Stimulated activated CD4-positive, alpha-beta T cell treated with anti-CD3 and anti-CD28 coated beads, Interleukin-12 subunit alpha, Interleukin-12 subunit beta, amount 100 ng/mL, for 24 hours (primary cell): ENCODE measurements at regions not wholly inside any gene's neighbourhood (a gene's known extent, or its start where the extent isn't known, plus 50 kb on each side); places are given as distances from the start of the nearest gene placed in this dataset.

Source experiments
- DNase-seq, 2 experiments: peaks; one replicate each; pipeline ENCODE4 v3.0.0-alpha.2; 2020; ENCODE audit warnings: low read depth in 2 of 2

DNA sequence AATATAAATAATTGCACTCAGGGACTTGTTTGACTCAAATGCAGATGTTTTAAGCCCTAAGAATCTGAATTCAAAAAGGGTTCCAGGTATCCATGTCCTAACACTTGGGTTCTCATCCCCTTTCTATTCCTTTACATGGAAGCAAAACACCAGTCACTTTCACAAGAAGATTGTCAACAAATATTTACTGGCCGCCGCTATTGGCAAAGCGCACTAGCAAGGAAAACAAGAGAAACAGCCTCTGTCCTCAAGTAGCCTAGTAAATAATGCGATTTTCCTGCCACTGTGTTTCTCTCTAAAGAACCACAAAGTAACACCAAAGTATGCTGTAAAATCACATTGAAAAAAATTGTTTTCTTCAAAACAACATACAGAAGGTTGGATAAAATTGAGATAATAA lies 66.7 kb upstream of the EZH2 start:
- DNase-seq: no peak

DNA sequence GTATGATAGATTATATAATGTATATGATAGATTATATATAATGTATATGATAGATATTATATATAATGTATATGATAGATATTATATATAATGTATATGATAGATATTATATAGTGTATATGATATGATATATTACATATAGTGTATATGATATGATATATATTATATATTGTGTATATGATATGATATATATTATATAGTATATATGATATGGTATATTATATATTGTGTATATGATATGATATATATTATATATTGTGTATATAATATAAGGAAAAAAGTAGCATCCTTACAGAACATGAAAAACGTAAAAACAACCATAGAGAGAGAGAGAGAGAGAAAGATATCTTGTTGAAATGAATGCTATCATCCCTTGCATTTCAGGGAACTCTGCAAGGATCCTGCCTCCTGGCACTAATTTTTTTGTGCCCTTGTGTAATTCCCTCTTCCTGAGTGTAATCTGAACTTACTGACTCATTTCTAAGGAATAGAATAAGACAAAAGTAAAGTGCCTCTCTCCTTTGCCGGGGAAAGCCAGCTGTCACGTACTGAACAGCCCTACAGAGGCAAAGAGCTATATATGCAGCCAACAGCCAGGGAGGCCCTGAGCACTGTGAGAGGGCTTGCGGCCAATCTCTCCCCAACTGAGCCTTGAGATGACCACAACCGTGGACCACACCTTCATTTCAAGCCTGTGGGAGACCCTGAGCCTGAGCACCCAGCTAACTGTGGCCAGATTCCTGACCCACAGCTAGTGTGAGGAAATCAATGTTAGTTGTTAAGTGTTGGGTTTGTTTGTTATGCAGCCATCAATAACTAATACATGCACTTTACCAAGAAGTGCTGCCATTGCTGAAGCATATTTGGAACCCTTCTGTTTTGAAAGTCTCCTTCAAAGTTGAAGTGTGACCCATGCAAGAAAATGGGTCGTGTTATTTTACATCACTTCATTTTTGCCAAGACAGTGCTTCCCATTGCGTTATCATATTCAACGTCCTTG lies 61.1 kb upstream of the EZH2 start:
- no peak for DNase-seq

DNA sequence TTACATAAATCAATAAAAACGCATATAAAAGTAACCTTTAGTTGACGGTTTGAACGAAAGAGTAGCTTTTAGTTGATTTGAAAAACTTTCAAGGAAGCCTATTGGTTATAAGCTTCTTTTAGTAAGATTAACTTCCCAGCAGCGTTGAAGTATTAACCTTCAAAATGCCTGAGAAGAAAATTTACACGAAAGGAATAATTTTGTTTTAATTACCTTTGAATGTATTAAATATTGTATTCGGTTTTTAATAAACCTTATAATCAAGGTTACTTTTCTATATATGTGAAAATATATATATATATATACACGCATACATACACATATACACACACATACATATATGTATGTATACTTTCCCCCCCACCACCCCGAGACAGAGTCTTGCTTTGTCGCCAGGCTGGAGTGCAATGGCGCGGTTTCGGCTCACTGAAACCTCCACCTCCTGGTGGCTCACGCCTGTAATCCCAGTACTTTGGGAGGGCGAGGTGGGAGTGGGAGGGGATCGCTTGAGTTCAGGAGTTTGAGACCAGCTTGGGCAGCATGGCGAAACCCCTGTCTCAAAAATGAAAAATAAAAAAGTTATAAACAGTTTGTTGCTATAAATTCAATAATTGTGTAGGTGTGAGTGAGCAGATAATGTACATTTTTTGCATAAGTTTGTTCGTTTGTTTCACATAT lies 57.6 kb upstream of the EZH2 start:
- DNase-seq: peak; percentile 39 to 60

DNA sequence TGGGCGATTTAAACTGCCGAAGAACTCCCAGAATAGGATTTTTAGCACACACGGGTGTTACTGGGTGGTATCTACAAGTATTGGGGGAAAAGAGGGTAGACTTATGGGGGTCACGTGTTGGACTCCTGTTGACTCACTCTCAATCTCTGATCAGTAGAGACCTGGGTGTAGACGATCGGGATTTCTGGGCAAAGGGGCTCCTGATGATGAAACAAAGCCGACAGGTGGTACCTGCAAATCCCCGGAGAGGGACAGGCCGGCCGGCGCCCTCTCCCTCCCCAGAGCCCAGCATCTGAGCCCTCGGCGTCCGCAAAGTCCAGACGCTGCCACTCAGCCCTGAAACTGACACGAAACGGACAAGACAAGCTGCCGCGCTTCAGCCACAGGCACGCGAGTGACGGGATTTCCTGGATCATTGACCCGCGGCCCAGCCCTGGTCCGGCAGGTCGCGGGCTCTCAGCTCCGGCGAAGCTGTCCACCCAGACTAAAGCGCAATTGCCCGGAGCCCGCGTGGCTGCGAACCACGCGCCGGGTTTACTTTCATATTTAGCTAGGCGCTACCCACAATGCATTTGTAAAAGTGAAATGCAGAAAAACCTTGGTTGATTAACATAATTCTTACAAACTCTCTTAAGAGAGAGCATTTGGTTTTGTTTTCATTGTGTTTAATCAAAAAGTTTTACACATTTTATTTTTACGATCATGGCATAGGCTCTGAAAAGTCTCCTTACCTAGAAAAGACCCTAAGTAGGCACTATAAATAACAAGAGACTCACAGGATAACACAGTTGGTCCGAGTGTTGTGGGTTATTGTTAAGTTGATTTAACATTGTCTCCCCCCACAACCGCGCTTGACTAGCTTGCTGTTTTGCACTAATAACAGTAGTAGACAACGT lies 56.9 kb upstream of the EZH2 start:
- DNase-seq: peak; percentile 44 to 45

DNA sequence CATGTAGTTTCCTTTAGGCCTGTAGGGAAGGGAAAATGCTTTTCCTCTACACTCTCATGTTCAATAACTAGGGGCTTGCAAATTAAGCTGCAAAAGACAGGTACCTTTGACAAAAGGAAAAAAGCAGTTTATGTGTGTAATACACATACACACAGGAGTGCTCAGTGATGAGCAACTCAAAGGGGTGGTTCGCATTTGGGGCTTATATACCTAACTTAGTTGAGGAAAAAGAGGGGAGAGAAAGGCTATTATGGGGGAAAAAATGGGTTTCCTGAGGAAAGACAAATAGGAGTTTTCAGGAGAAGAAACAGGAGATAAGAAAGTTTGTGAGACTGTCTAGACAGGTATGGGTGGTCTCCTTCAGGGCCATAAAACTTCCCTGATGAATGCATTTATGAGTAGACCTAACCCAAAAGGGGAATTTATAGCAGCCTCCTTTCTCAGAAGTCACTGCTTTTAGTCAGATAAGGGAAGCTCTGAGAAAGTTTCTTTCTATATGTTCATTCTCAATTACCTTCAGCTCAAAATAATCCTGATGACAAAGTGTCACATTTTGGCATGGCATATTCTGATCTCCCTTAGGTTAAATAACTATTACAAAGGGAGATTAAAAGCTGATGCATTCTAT lies 55.2 kb upstream of the EZH2 start:
- no peak for DNase-seq

DNA sequence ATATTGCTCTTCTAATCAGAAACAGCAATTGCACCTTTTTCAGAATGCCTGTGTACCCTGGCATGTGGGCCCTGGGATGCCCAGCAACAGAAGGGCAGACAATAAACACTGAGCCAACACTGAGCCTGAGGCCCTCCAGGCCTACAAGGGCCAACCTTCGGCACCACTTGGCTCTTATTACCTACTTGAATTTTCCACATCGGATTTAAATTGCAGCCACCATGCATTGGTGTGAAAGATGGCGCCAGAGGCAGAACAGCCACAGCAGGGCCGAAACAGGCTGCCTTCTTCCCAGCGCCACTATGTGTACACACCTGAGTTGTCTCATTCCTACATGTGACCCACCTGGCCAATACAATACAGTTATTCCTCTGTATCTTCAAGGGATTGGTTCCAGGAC lies 51.4 kb upstream of the EZH2 start:
- no peak for DNase-seq
